SK-N-SH treated with all-trans-retinoic acid at 6 μM for 48 hours (cell line): ENCODE measurements at regions not wholly inside any gene's neighbourhood (a gene's known extent, or its start where the extent isn't known, plus 50 kb on each side); places are given as distances from the start of the nearest gene placed in this dataset.

Experiments
- ATAC-seq: fragments of 200-7000 bp; cut with Tn5 transposase; 3 replicates; pipeline ENCODE4 v1.9.1; 2020; ENCODE audit warnings: mild to moderate bottlenecking, moderate library complexity
- ARNTL ChIP-seq: fragments of 450-650 bp; formaldehyde crosslinking; IDR thresholded peaks from 2 replicates; pipeline ENCODE4 v1.5.0; 2020; ENCODE audit warnings: low read depth, mild to moderate bottlenecking, moderate library complexity, borderline replicate concordance
- BACH2 ChIP-seq: fragments of 250-450 bp; sonication (Bioruptor Pico); IDR thresholded peaks from 2 replicates; pipeline ENCODE4 v1.9.0; 2021; ENCODE audit warnings: mild to moderate bottlenecking, borderline replicate concordance
- CREB5 ChIP-seq: fragments of 250-450 bp; sonication (Bioruptor Pico); IDR thresholded peaks from 2 replicates; pipeline ENCODE4 v1.5.1; 2020; ENCODE audit warnings: low read depth, mild to moderate bottlenecking, moderate library complexity
- CSDC2 ChIP-seq: fragments of 250-450 bp; sonication (Bioruptor Pico); IDR thresholded peaks from 2 replicates; pipeline ENCODE4 v1.5.0; 2020; ENCODE audit warnings: mild to moderate bottlenecking, moderate library complexity
- CSRNP3 ChIP-seq: fragments of 250-450 bp; sonication (Bioruptor Pico); IDR thresholded peaks from 2 replicates; pipeline ENCODE4 v1.5.1; 2021; ENCODE audit warnings: mild to moderate bottlenecking, moderate library complexity
- ESRRG ChIP-seq: fragments of 250-450 bp; sonication (Bioruptor Pico); IDR thresholded peaks from 2 replicates; pipeline ENCODE4 v1.6.1; 2021; ENCODE audit warnings: mild to moderate bottlenecking
- GLIS3 ChIP-seq: fragments of 250-450 bp; sonication (Bioruptor Pico); IDR thresholded peaks from 2 replicates; pipeline ENCODE4 v1.5.0; 2020; ENCODE audit warnings: mild to moderate bottlenecking, moderate library complexity
- ISL1 ChIP-seq: fragments of 250-450 bp; sonication (Bioruptor Pico); IDR thresholded peaks from 2 replicates; pipeline ENCODE4 v2.1.2; 2022; ENCODE audit warnings: mild to moderate bottlenecking, moderate library complexity
- OSR1 ChIP-seq: fragments of 250-450 bp; sonication (Bioruptor Pico); IDR thresholded peaks from 2 replicates; pipeline ENCODE4 v1.8.0; 2022; ENCODE audit warnings: moderate library complexity, mild to moderate bottlenecking, inconsistent platforms
- PATZ1 ChIP-seq: fragments of 250-450 bp; sonication (Bioruptor Pico); IDR thresholded peaks from 2 replicates; pipeline ENCODE4 v1.8.0; 2020; ENCODE audit warnings: mild to moderate bottlenecking, moderate library complexity, borderline replicate concordance
- PPARA ChIP-seq: fragments of 250-450 bp; sonication (Bioruptor Pico); IDR thresholded peaks from 2 replicates; pipeline ENCODE4 v1.5.0; 2020; ENCODE audit warnings: mild to moderate bottlenecking, borderline replicate concordance
- RARB ChIP-seq: fragments of 250-450 bp; sonication (Bioruptor Pico); IDR thresholded peaks from 2 replicates; pipeline ENCODE4 v1.8.0; 2021; ENCODE audit warnings: mild to moderate bottlenecking, moderate library complexity
- SNAI2 ChIP-seq: fragments of 250-450 bp; sonication (Bioruptor Pico); IDR thresholded peaks from 2 replicates; pipeline ENCODE4 v1.5.0; 2020; ENCODE audit warnings: mild to moderate bottlenecking, moderate library complexity
- TCF4 ChIP-seq: fragments of 250-450 bp; sonication (Bioruptor Pico); IDR thresholded peaks from 2 replicates; pipeline ENCODE4 v1.8.0; 2021; ENCODE audit warnings: mild to moderate bottlenecking, moderate library complexity, borderline replicate concordance
- TOX ChIP-seq: fragments of 250-450 bp; sonication (Bioruptor Pico); IDR thresholded peaks from 2 replicates; pipeline ENCODE4 v1.8.0; 2021; ENCODE audit warnings: mild to moderate bottlenecking, moderate library complexity, borderline replicate concordance
- TSHZ2 ChIP-seq: fragments of 250-450 bp; sonication (Bioruptor Pico); IDR thresholded peaks from 2 replicates; pipeline ENCODE4 v1.5.0; 2020; ENCODE audit warnings: mild to moderate bottlenecking, moderate library complexity
- ZC3H10 ChIP-seq: fragments of 250-450 bp; sonication (Bioruptor Pico); IDR thresholded peaks from 2 replicates; pipeline ENCODE4 v1.5.1; 2021; ENCODE audit warnings: mild to moderate bottlenecking, moderate library complexity
- ZFP3 ChIP-seq: fragments of 250-450 bp; sonication (Bioruptor Pico); IDR thresholded peaks from 2 replicates; pipeline ENCODE4 v1.5.0; 2020; ENCODE audit warnings: mild to moderate bottlenecking, moderate library complexity
- ZFP30 ChIP-seq: fragments of 450-650 bp; formaldehyde crosslinking; IDR thresholded peaks from 2 replicates; pipeline ENCODE4 v1.5.0; 2022; ENCODE audit warnings: mild to moderate bottlenecking, moderate library complexity
- ZNF565 ChIP-seq: fragments of 450-650 bp; formaldehyde crosslinking; conservative IDR thresholded peaks from 2 replicates; pipeline ENCODE4 v1.5.0; 2020; ENCODE audit warnings: low read depth, mild to moderate bottlenecking, moderate library complexity
- ZNF8 ChIP-seq: fragments of 450-650 bp; formaldehyde crosslinking; IDR thresholded peaks from 2 replicates; pipeline ENCODE4 v1.5.0; 2020; ENCODE audit warnings: mild to moderate bottlenecking, moderate library complexity

GRCh38 chr18:41371156-41372045 is 583.6 kb upstream of the PIK3C3 start:
- no peak for TF ChIP-seq TOX
- no peak for TF ChIP-seq PATZ1 (CRISPR knock-in tag)
- TF ChIP-seq ARNTL (CRISPR knock-in tag), result no peak
- TF ChIP-seq TCF4 (CRISPR knock-in tag), result no peak
- no peak for TF ChIP-seq BACH2 (CRISPR knock-in tag)
- TF ChIP-seq PPARA, result no peak
- no peak for TF ChIP-seq OSR1 (CRISPR knock-in tag)
- no peak for TF ChIP-seq CSDC2
- TF ChIP-seq ZFP3, result no peak
- TF ChIP-seq GLIS3 (CRISPR knock-in tag), result no peak
- no peak for TF ChIP-seq CSRNP3
- TF ChIP-seq CREB5 (CRISPR knock-in tag), result no peak
- ATAC-seq, result peak; percentile 64; the same call in 2 of the 3 replicates

GRCh38 chr18:41370740-41371139 is 584.3 kb upstream of the PIK3C3 start:
- TF ChIP-seq TCF4 (CRISPR knock-in tag), result peak; percentile 56; the same call in 1 of the 2 replicates
- no peak for TF ChIP-seq CSDC2
- ATAC-seq, result peak; percentile 54; the same call in 1 of the 3 replicates

- no peak for ATAC-seq
- no peak for TF ChIP-seq TSHZ2
- no peak for TF ChIP-seq TOX
- TF ChIP-seq ISL1 (CRISPR knock-in tag), result no peak
- TF ChIP-seq BACH2 (CRISPR knock-in tag), result no peak
- no peak for TF ChIP-seq RARB (CRISPR knock-in tag)
- TF ChIP-seq ZC3H10 (CRISPR knock-in tag), result no peak
- TF ChIP-seq PATZ1 (CRISPR knock-in tag), result no peak
- TF ChIP-seq GLIS3 (CRISPR knock-in tag), result no peak
- TF ChIP-seq ARNTL (CRISPR knock-in tag), result no peak
- no peak for TF ChIP-seq TCF4 (CRISPR knock-in tag)
- TF ChIP-seq CSRNP3, result no peak
- no peak for TF ChIP-seq OSR1 (CRISPR knock-in tag)
- no peak for TF ChIP-seq ESRRG (CRISPR knock-in tag)
- TF ChIP-seq CREB5 (CRISPR knock-in tag), result no peak
- no peak for TF ChIP-seq ZFP30 (CRISPR knock-in tag)
- TF ChIP-seq CSDC2, result no peak
- no peak for TF ChIP-seq ZNF8
- TF ChIP-seq ZNF565 (CRISPR knock-in tag), result no peak
- no peak for TF ChIP-seq SNAI2
These were observed 597.3 kb upstream of the PIK3C3 start for GRCh38 chr18:41357708-41358107.
